Spleen (tissue), 11 donors: ENCODE measurements at regions not wholly inside any gene's neighbourhood (a gene's known extent, or its start where the extent isn't known, plus 50 kb on each side); places are given as distances from the start of the nearest gene placed in this dataset.

Experiments
- DNase-seq: peaks from one replicate; pipeline ENCODE4 v3.0.0-alpha.2; 2020
- H3K27ac ChIP-seq, 8 donors: fragments of 200-600 bp; sonication (generic) in 7 of 8; 1 replicate in 4 of 8; 2 replicates in 4 of 8; pipeline versions ENCODE4 v1.5.0 to v1.8.0; 2016 to 2021; ENCODE audit warnings: inconsistent platforms in 4 of 8, mild to moderate bottlenecking in 4 of 8, moderate library complexity in 1 of 8
- H3K27me3 ChIP-seq, 7 donors: fragments of 200-600 bp; sonication (generic) in 6 of 7; replicated peaks in 1 of 7; 1 replicate in 4 of 7; 2 replicates in 3 of 7; pipeline versions ENCODE4 v1.5.0 to v1.8.0; 2016 to 2021; ENCODE audit warnings: inconsistent platforms in 3 of 7, mild to moderate bottlenecking in 1 of 7
- H3K36me3 ChIP-seq, 6 donors: fragments of 200-600 bp; sonication (generic) in 5 of 6; 1 replicate in 4 of 6; 2 replicates in 2 of 6; pipeline versions ENCODE4 v1.5.0 to v1.8.0; 2016 to 2021; ENCODE audit warnings: inconsistent platforms in 2 of 6
- H3K4me1 ChIP-seq, 6 donors: fragments of 200-600 bp; sonication (generic) in 5 of 6; 1 replicate in 3 of 6; 2 replicates in 3 of 6; pipeline versions ENCODE4 v1.5.0 to v1.8.0; 2016 to 2021; ENCODE audit warnings: inconsistent platforms in 3 of 6
- H3K4me3 ChIP-seq, 8 donors: fragments of 200-600 bp; sonication (generic) in 7 of 8; 1 replicate in 4 of 8; 2 replicates in 4 of 8; pipeline versions ENCODE4 v1.5.0 to v1.8.0; 2016 to 2021; ENCODE audit warnings: inconsistent platforms in 4 of 8, mild to moderate bottlenecking in 4 of 8, moderate library complexity in 2 of 8
- H3K9me3 ChIP-seq, 8 donors: fragments of 200-600 bp; sonication (generic) in 7 of 8; 1 replicate in 4 of 8; 2 replicates in 4 of 8; pipeline versions ENCODE4 v1.5.0 to v1.8.0; 2016 to 2021; ENCODE audit warnings: inconsistent platforms in 4 of 8
- POLR2A ChIP-seq, 3 donors: fragments of 450-650 bp; IDR thresholded peaks; one replicate each; pipeline ENCODE4 v1.5.1; 2017; ENCODE audit warnings: antibody characterized with exemption in 3 of 3, mild to moderate bottlenecking in 1 of 3
- POLR2AphosphoS5 ChIP-seq, 3 donors: sonication (generic); formaldehyde crosslinking; IDR thresholded peaks; one replicate each; pipeline ENCODE4 v1.5.1; 2017; ENCODE audit warnings: antibody characterized with exemption in 3 of 3
- WGBS, 5 donors: extraction: QIAGEN DNeasy Blood & Tissue Kit in 3 of 5; methylation state at CpG; one replicate each; pipeline versions ENCODE4 v1.1.5 to v1.1.7; 2013 to 2018; 5-methylcytosine and 5-hydroxymethylcytosine counted together
- intact Hi-C: fragments of 100-400 bp; cut with DNase I; formaldehyde crosslinking; loops from one replicate; pipeline ENCODE4 v1.15.0; 2023; ENCODE audit warnings: low total_unique reads
- TF ChIP-seq, protein P1 (sequence below), 11 experiments: fragments of 200-600 bp in 7 of 11; fragments of 450-650 bp in 4 of 11; sonication (generic) in 4 of 11; IDR thresholded peaks in 8 of 11; conservative IDR thresholded peaks in 3 of 11; 1 replicate in 7 of 11; 2 replicates in 4 of 11; pipeline versions ENCODE4 v1.4.0 to v1.8.0; 2016 to 2021; ENCODE audit warnings: antibody characterized with exemption in 11 of 11, inconsistent platforms in 4 of 11, mild to moderate bottlenecking in 1 of 11
- donor health status: healthy with polysubstance abuse.
- donor health status: DM: no; HTN: no; CAD: no; lungs with moderate emphysema.
- donor health status: DM: no; HTN: no; CAD: no.
- donor health status: Bipolar disorder and iron deficiency.
- donor health status: healthy.
- donor health status: DM: no; HTN: no; CAD: no.
- donor health status: DM: yes; HTN: yes; CAD: no.

DNA sequence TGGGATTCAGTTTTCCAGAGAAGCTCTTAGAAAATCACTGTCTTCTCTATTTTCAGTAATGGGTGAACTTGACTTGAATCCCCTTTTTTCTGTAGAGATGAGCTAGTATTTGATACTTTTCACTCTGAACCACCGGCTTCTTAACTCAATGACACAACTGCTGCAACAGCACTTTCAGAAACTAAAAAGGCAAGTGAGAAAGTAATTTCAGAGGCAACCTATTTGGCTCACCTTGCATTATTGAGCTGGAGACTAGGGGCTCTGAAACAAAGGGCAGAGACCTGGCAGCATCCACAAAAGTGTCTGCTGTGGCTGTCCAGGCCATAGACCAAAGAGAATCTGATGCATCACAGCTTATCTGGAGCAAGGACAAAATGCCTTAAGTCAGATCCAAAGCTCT is 289.8 kb upstream of the IRAK1BP1 start:
- Histone ChIP-seq H3K36me3 (no peaks in the 10 kb centered on the region), H3K27me3 (no peaks in the 10 kb centered on the region), H3K9me3 (peaks cover 0 to 11% (median 6%) of the 10 kb centered on the region in 8 donors), H3K27ac (no peak overlapping the region), H3K4me1 (no peaks in the 10 kb centered on the region), H3K4me3 (no peak overlapping the region)
- TF ChIP-seq POLR2AphosphoS5 (IDR thresholded peaks at IDR 0.05) (no peak), POLR2A (IDR thresholded peaks at IDR 0.05) (no peak)
- TF ChIP-seq, protein P1, sequence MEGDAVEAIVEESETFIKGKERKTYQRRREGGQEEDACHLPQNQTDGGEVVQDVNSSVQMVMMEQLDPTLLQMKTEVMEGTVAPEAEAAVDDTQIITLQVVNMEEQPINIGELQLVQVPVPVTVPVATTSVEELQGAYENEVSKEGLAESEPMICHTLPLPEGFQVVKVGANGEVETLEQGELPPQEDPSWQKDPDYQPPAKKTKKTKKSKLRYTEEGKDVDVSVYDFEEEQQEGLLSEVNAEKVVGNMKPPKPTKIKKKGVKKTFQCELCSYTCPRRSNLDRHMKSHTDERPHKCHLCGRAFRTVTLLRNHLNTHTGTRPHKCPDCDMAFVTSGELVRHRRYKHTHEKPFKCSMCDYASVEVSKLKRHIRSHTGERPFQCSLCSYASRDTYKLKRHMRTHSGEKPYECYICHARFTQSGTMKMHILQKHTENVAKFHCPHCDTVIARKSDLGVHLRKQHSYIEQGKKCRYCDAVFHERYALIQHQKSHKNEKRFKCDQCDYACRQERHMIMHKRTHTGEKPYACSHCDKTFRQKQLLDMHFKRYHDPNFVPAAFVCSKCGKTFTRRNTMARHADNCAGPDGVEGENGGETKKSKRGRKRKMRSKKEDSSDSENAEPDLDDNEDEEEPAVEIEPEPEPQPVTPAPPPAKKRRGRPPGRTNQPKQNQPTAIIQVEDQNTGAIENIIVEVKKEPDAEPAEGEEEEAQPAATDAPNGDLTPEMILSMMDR (IDR thresholded peaks at IDR 0.05 in 8 of 11, conservative IDR thresholded peaks at IDR 0.05 in 3 of 11), result no peak
- intact Hi-C loops, result no loop called here
- 80 to 96% (median 89%) methylated on average over 1 of the region's 1 CpG for WGBS, 5 donors
- DNase-seq, result no peak

DNA sequence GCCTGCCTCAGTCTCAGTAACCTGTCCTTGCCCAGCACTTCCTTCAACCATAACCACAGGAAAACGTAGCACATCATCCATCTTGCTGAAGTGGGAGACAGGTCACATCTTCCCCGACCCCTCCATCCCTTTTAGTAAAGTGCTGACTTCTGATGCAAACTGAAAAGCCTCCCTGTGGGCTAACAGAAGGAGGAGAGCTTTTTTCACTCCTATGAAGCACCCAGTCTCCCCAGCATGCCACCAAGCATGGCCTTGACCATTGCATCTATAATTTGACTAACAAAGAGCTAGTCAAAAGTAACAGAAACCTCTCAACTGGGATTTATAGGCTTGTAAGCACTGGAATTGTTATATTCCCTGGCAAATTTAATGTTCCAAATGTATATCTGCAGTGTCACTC is 288.9 kb upstream of the IRAK1BP1 start:
- DNase-seq, result no peak
- Histone ChIP-seq H3K9me3 (peaks cover 0 to 5% (median 0%) of the 10 kb centered on the region in 8 donors), H3K4me3 (no peak overlapping the region), H3K36me3 (no peaks in the 10 kb centered on the region), H3K27me3 (no peaks in the 10 kb centered on the region), H3K4me1 (no peaks in the 10 kb centered on the region), H3K27ac (no peak overlapping the region)
- intact Hi-C loops, result no loop called here
- TF ChIP-seq, protein P1 (IDR thresholded peaks at IDR 0.05 in 8 of 11, conservative IDR thresholded peaks at IDR 0.05 in 3 of 11), result no peak
- TF ChIP-seq POLR2AphosphoS5 (IDR thresholded peaks at IDR 0.05), result no peak
- no peak for TF ChIP-seq POLR2A (IDR thresholded peaks at IDR 0.05)
- WGBS, 5 donors, result 13 to 30% (median 24%) methylated on average over 2 of the region's 2 CpGs

DNA sequence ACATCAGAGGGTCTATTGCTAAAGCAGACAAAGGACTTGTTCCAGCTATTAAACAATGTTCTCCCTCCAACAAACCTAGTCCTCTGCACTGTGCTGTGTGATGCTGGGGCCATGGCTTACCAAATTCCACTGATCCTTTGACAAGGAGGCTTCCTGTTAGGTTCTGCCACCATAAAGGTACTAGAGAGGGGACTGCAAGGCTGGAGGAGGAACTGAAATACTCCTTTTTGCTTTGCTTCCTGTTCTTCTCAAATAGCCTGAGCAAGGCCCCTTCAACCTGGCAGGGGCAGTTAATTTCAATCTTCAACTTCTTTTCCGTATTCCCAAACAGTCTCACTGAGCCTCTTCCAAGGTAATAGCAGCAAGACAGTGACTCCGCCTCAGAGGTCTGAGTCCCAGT is 286.4 kb upstream of the IRAK1BP1 start:
- Histone ChIP-seq H3K27me3 (no peaks in the 10 kb centered on the region), H3K4me1 (no peaks in the 10 kb centered on the region), H3K9me3 (no peaks in the 10 kb centered on the region), H3K36me3 (no peaks in the 10 kb centered on the region), H3K27ac (no peak overlapping the region), H3K4me3 (no peak overlapping the region)
- no peak for TF ChIP-seq POLR2A (IDR thresholded peaks at IDR 0.05)
- TF ChIP-seq, protein P1 (IDR thresholded peaks at IDR 0.05 in 8 of 11, conservative IDR thresholded peaks at IDR 0.05 in 3 of 11), result no peak
- no peak for TF ChIP-seq POLR2AphosphoS5 (IDR thresholded peaks at IDR 0.05)
- intact Hi-C loops, result no loop called here
- WGBS, 5 donors, result 46 to 90% (median 63%) methylated on average over 2 of the region's 2 CpGs
- no peak for DNase-seq

DNA sequence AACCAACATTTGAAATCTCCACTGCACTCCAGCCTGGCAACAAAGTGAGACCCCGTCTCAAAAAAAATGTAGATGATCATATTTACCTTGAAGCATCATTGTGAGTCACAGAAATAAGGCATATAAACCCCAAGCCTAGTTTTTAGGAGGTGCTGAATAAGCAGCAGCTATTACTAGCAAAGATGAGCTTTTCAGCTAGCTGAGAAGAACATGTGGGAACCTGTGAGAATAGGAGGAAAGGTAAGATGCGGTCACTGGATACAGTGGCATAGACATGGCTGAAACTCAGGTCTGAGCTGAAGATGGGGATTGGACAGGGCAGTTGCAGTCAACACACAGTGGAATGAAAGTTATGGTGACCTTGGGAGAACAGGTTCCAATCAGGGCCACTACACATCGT is 284.3 kb upstream of the IRAK1BP1 start:
- 74 to 89% (median 81%) methylated on average over 3 of the region's 3 CpGs for WGBS, 5 donors
- no peaks in the 10 kb centered on the region for H3K4me1 ChIP-seq
- no peak for DNase-seq
- no peaks in the 10 kb centered on the region for H3K36me3 ChIP-seq
- intact Hi-C loops, result no loop called here
- H3K27me3 ChIP-seq, result no peaks in the 10 kb centered on the region
- H3K9me3 ChIP-seq, result no peaks in the 10 kb centered on the region
- TF ChIP-seq, protein P1 (IDR thresholded peaks at IDR 0.05 in 8 of 11, conservative IDR thresholded peaks at IDR 0.05 in 3 of 11), result no peak
- TF ChIP-seq POLR2AphosphoS5 (IDR thresholded peaks at IDR 0.05) (no peak), POLR2A (IDR thresholded peaks at IDR 0.05) (no peak)
- no peak overlapping the region for H3K27ac ChIP-seq
- no peak overlapping the region for H3K4me3 ChIP-seq
